Mesendoderm (in vitro differentiated cells): ENCODE measurements at regions not wholly inside any gene's neighbourhood (a gene's known extent, or its start where the extent isn't known, plus 50 kb on each side); places are given as distances from the start of the nearest gene placed in this dataset.

ENCODE experiments used
- DNase-seq: peaks from one replicate; pipeline ENCODE4 v3.0.0; 2013
- H2AK5ac ChIP-seq: 2 replicates; pipeline ENCODE4 v1.6.1; 2013; ENCODE audit warnings: low read length, inconsistent platforms
- H2BK120ac ChIP-seq: 2 replicates; pipeline ENCODE4 v1.6.1; 2013; ENCODE audit warnings: low read depth, mild to moderate bottlenecking, low read length, moderate library complexity, mixed read lengths
- H2BK15ac ChIP-seq: replicated peaks from 2 replicates; pipeline ENCODE4 v1.6.1; 2013; ENCODE audit warnings: low read depth, mild to moderate bottlenecking, moderate library complexity
- H2BK5ac ChIP-seq: 2 replicates; pipeline ENCODE4 v1.6.1; 2013; ENCODE audit warnings: low read length, inconsistent platforms
- H3K18ac ChIP-seq: 2 replicates; pipeline ENCODE4 v1.6.1; 2013; ENCODE audit warnings: mild to moderate bottlenecking, low read length, mixed read lengths
- H3K23ac ChIP-seq: one replicate; pipeline ENCODE4 v1.6.1; 2013; ENCODE audit warnings: low read length
- H3K27ac ChIP-seq: 2 replicates; pipeline ENCODE4 v1.5.1; 2013; ENCODE audit warnings: low read depth, mild to moderate bottlenecking, inconsistent platforms, low read length, moderate library complexity
- H3K27me3 ChIP-seq: 2 replicates; pipeline ENCODE4 v1.6.1; 2013; ENCODE audit warnings: low read length, control low read depth, mild to moderate bottlenecking, inconsistent platforms; ENCODE audit not compliant: insufficient read depth, poor library complexity
- H3K36me3 ChIP-seq: 2 replicates; pipeline ENCODE4 v1.6.1; 2013; ENCODE audit warnings: low read length, inconsistent platforms; ENCODE audit not compliant: control insufficient read depth, insufficient read depth
- H3K4ac ChIP-seq: one replicate; pipeline ENCODE4 v1.6.1; 2013; ENCODE audit warnings: low read depth, mild to moderate bottlenecking, low read length, moderate library complexity
- H3K4me1 ChIP-seq: 2 replicates; pipeline ENCODE4 v1.6.1; 2013; ENCODE audit warnings: low read depth, low read length, inconsistent platforms; ENCODE audit not compliant: control insufficient read depth
- H3K4me2 ChIP-seq: 2 replicates; pipeline ENCODE4 v1.6.1; 2013; ENCODE audit warnings: low read length
- H3K4me3 ChIP-seq: 2 replicates; pipeline ENCODE4 v1.5.1; 2013; ENCODE audit warnings: mild to moderate bottlenecking, low read length
- H3K56ac ChIP-seq: one replicate; pipeline ENCODE4 v1.6.1; 2013; ENCODE audit warnings: low read length
- H3K79me1 ChIP-seq: 2 replicates; pipeline ENCODE4 v1.6.1; 2013; ENCODE audit warnings: low read length, inconsistent platforms
- H3K79me2 ChIP-seq: 2 replicates; pipeline ENCODE4 v1.6.1; 2013; ENCODE audit warnings: mild to moderate bottlenecking, low read length; ENCODE audit not compliant: control insufficient read depth, insufficient read depth
- H3K9ac ChIP-seq: 2 replicates; pipeline ENCODE4 v1.6.1; 2013; ENCODE audit warnings: low read length, inconsistent platforms
- H4K5ac ChIP-seq: one replicate; pipeline ENCODE4 v1.6.1; 2013; ENCODE audit warnings: low read length
- H4K8ac ChIP-seq: one replicate; pipeline ENCODE4 v1.6.1; 2013; ENCODE audit warnings: low read depth, mild to moderate bottlenecking, control low read depth, low read length, moderate library complexity
- WGBS: extraction: QIAGEN DNeasy Blood & Tissue Kit; methylation state at CpG from one replicate; pipeline ENCODE4 v1.1.7; 2013; ENCODE audit warnings: low lambda C conversion rate, missing lambda C conversion rate; ENCODE audit not compliant: insufficient coverage; ENCODE audit errors: extremely low coverage; 5-methylcytosine and 5-hydroxymethylcytosine counted together

GRCh38 chr1:182128502-182128901 lies 67.0 kb upstream of the ZNF648 start:
- Histone ChIP-seq H2AK5ac (no peak overlapping the region), H2BK15ac (no peak overlapping the region), H3K18ac (no peak overlapping the region), H4K8ac (no peak overlapping the region), H3K9ac (no peak overlapping the region), H3K4me1 (no peaks in the 10 kb centered on the region), H4K5ac (no peak overlapping the region), H2BK120ac (no peak overlapping the region), H3K79me2 (no peaks in the 10 kb centered on the region), H3K79me1 (no peaks in the 10 kb centered on the region), H3K56ac (no peak overlapping the region), H3K4me2 (no peak overlapping the region), H3K27ac (no peak overlapping the region), H3K4ac (no peak overlapping the region), H3K4me3 (no peak overlapping the region), H3K23ac (no peak overlapping the region), H3K36me3 (no peaks in the 10 kb centered on the region), H3K27me3 (no peaks in the 10 kb centered on the region), H2BK5ac (no peak overlapping the region)
- no peak for DNase-seq
- no CpG with 5 or more reads among the region's 6 CpGs for WGBS

- Histone ChIP-seq H3K79me1 (no peaks in the 10 kb centered on the region), H3K4me1 (no peaks in the 10 kb centered on the region), H3K27me3 (no peaks in the 10 kb centered on the region), H2BK15ac (no peak overlapping the region), H3K79me2 (no peaks in the 10 kb centered on the region), H3K36me3 (no peaks in the 10 kb centered on the region), H3K23ac (no peak overlapping the region), H3K9ac (no peak overlapping the region), H2AK5ac (no peak overlapping the region), H3K4me2 (no peak overlapping the region), H3K18ac (no peak overlapping the region), H3K56ac (no peak overlapping the region), H2BK120ac (no peak overlapping the region), H3K27ac (no peak overlapping the region), H3K4ac (no peak overlapping the region), H4K8ac (no peak overlapping the region), H2BK5ac (no peak overlapping the region), H3K4me3 (no peak overlapping the region), H4K5ac (no peak overlapping the region)
- no peak for DNase-seq
- no CpG with 5 or more reads among the region's 3 CpGs for WGBS
These were observed 66.1 kb upstream of the ZNF648 start for GRCh38 chr1:182127656-182128055.

- no peak overlapping the region for H3K23ac ChIP-seq
- no peak overlapping the region for H2AK5ac ChIP-seq
- no CpG with 5 or more reads among the region's 2 CpGs for WGBS
- no peak for DNase-seq
- no peaks in the 10 kb centered on the region for H3K27me3 ChIP-seq
- no peak overlapping the region for H2BK120ac ChIP-seq
- no peak overlapping the region for H3K4me3 ChIP-seq
- no peaks in the 10 kb centered on the region for H3K36me3 ChIP-seq
- H3K4ac ChIP-seq = no peak overlapping the region
- H3K9ac ChIP-seq = no peak overlapping the region
- no peak overlapping the region for H2BK15ac ChIP-seq
- no peak overlapping the region for H2BK5ac ChIP-seq
- no peak overlapping the region for H3K56ac ChIP-seq
- no peaks in the 10 kb centered on the region for H3K79me1 ChIP-seq
- H4K5ac ChIP-seq = no peak overlapping the region
- no peak overlapping the region for H3K4me2 ChIP-seq
- no peak overlapping the region for H4K8ac ChIP-seq
- no peak overlapping the region for H3K27ac ChIP-seq
- H3K79me2 ChIP-seq = no peaks in the 10 kb centered on the region
- H3K4me1 ChIP-seq = no peaks in the 10 kb centered on the region
- H3K18ac ChIP-seq = no peak overlapping the region
These were observed 64.8 kb upstream of the ZNF648 start for GRCh38 chr1:182126272-182126800.

GRCh38 chr1:182122913-182123260 lies 61.4 kb upstream of the ZNF648 start:
- Histone ChIP-seq H3K79me1 (no peaks in the 10 kb centered on the region), H3K4me3 (no peak overlapping the region), H2BK5ac (no peak overlapping the region), H3K79me2 (no peaks in the 10 kb centered on the region), H3K9ac (no peak overlapping the region), H2AK5ac (no peak overlapping the region), H3K4me1 (no peaks in the 10 kb centered on the region), H4K8ac (no peak overlapping the region), H3K27ac (no peak overlapping the region), H3K27me3 (no peaks in the 10 kb centered on the region), H3K36me3 (no peaks in the 10 kb centered on the region), H2BK15ac (no peak overlapping the region), H4K5ac (no peak overlapping the region), H3K56ac (no peak overlapping the region), H3K4me2 (no peak overlapping the region), H2BK120ac (no peak overlapping the region), H3K18ac (no peak overlapping the region), H3K4ac (no peak overlapping the region), H3K23ac (no peak overlapping the region)
- no peak for DNase-seq

GRCh38 chr1:182122256-182122912 lies 60.9 kb upstream of the ZNF648 start:
- H3K79me2 ChIP-seq = no peaks in the 10 kb centered on the region
- H2BK120ac ChIP-seq = no peak overlapping the region
- no peak overlapping the region for H4K5ac ChIP-seq
- WGBS = no CpG with 5 or more reads among the region's 1 CpG
- no peaks in the 10 kb centered on the region for H3K4me1 ChIP-seq
- H2AK5ac ChIP-seq = no peak overlapping the region
- H2BK15ac ChIP-seq = no peak overlapping the region
- H3K18ac ChIP-seq = no peak overlapping the region
- H3K27ac ChIP-seq = no peak overlapping the region
- no peak overlapping the region for H3K4ac ChIP-seq
- no peak overlapping the region for H3K56ac ChIP-seq
- H3K79me1 ChIP-seq = no peaks in the 10 kb centered on the region
- H3K36me3 ChIP-seq = no peaks in the 10 kb centered on the region
- DNase-seq = no peak
- H3K23ac ChIP-seq = no peak overlapping the region
- no peak overlapping the region for H3K4me2 ChIP-seq
- no peak overlapping the region for H3K4me3 ChIP-seq
- H3K27me3 ChIP-seq = no peaks in the 10 kb centered on the region
- H3K9ac ChIP-seq = no peak overlapping the region
- no peak overlapping the region for H2BK5ac ChIP-seq
- H4K8ac ChIP-seq = no peak overlapping the region

- H4K5ac ChIP-seq = no peak overlapping the region
These were observed 60.3 kb upstream of the ZNF648 start for GRCh38 chr1:182121787-182122186.

More at GRCh38 chr1:182121787-182122186, 60.3 kb upstream of the ZNF648 start:
- no peak for DNase-seq
- no peak overlapping the region for H2BK120ac ChIP-seq
- no peak overlapping the region for H3K4ac ChIP-seq
- no peak overlapping the region for H2BK15ac ChIP-seq
- no peaks in the 10 kb centered on the region for H3K27me3 ChIP-seq
- no peak overlapping the region for H3K27ac ChIP-seq
- no peak overlapping the region for H3K4me3 ChIP-seq
- no peak overlapping the region for H3K4me2 ChIP-seq
- H3K9ac ChIP-seq = no peak overlapping the region
- no peak overlapping the region for H2BK5ac ChIP-seq
- H3K79me2 ChIP-seq = no peaks in the 10 kb centered on the region
- no peak overlapping the region for H4K8ac ChIP-seq
- H3K56ac ChIP-seq = no peak overlapping the region
- H3K4me1 ChIP-seq = no peaks in the 10 kb centered on the region
- H3K36me3 ChIP-seq = no peaks in the 10 kb centered on the region
- no peak overlapping the region for H3K18ac ChIP-seq
- no CpG with 5 or more reads among the region's 2 CpGs for WGBS
- H2AK5ac ChIP-seq = no peak overlapping the region
- H3K79me1 ChIP-seq = no peaks in the 10 kb centered on the region
- H3K23ac ChIP-seq = no peak overlapping the region
